SK-N-SH treated with all-trans-retinoic acid at 6 μM for 48 hours (cell line): ENCODE measurements at regions not wholly inside any gene's neighbourhood (a gene's known extent, or its start where the extent isn't known, plus 50 kb on each side); places are given as distances from the start of the nearest gene placed in this dataset.

Source experiments
- ATAC-seq: fragments of 200-7000 bp; cut with Tn5 transposase; 3 replicates; pipeline ENCODE4 v1.9.1; 2020; ENCODE audit warnings: mild to moderate bottlenecking, moderate library complexity
- ARNTL ChIP-seq: fragments of 450-650 bp; formaldehyde crosslinking; IDR thresholded peaks from 2 replicates; pipeline ENCODE4 v1.5.0; 2020; ENCODE audit warnings: low read depth, mild to moderate bottlenecking, moderate library complexity, borderline replicate concordance
- BACH2 ChIP-seq: fragments of 250-450 bp; sonication (Bioruptor Pico); IDR thresholded peaks from 2 replicates; pipeline ENCODE4 v1.9.0; 2021; ENCODE audit warnings: mild to moderate bottlenecking, borderline replicate concordance
- CREB5 ChIP-seq: fragments of 250-450 bp; sonication (Bioruptor Pico); IDR thresholded peaks from 2 replicates; pipeline ENCODE4 v1.5.1; 2020; ENCODE audit warnings: low read depth, mild to moderate bottlenecking, moderate library complexity
- CSDC2 ChIP-seq: fragments of 250-450 bp; sonication (Bioruptor Pico); IDR thresholded peaks from 2 replicates; pipeline ENCODE4 v1.5.0; 2020; ENCODE audit warnings: mild to moderate bottlenecking, moderate library complexity
- ESRRG ChIP-seq: fragments of 250-450 bp; sonication (Bioruptor Pico); IDR thresholded peaks from 2 replicates; pipeline ENCODE4 v1.6.1; 2021; ENCODE audit warnings: mild to moderate bottlenecking
- ISL1 ChIP-seq: fragments of 250-450 bp; sonication (Bioruptor Pico); IDR thresholded peaks from 2 replicates; pipeline ENCODE4 v2.1.2; 2022; ENCODE audit warnings: mild to moderate bottlenecking, moderate library complexity
- OSR1 ChIP-seq: fragments of 250-450 bp; sonication (Bioruptor Pico); IDR thresholded peaks from 2 replicates; pipeline ENCODE4 v1.8.0; 2022; ENCODE audit warnings: moderate library complexity, mild to moderate bottlenecking, inconsistent platforms
- PATZ1 ChIP-seq: fragments of 250-450 bp; sonication (Bioruptor Pico); IDR thresholded peaks from 2 replicates; pipeline ENCODE4 v1.8.0; 2020; ENCODE audit warnings: mild to moderate bottlenecking, moderate library complexity, borderline replicate concordance
- PPARA ChIP-seq: fragments of 250-450 bp; sonication (Bioruptor Pico); IDR thresholded peaks from 2 replicates; pipeline ENCODE4 v1.5.0; 2020; ENCODE audit warnings: mild to moderate bottlenecking, borderline replicate concordance
- RARB ChIP-seq: fragments of 250-450 bp; sonication (Bioruptor Pico); IDR thresholded peaks from 2 replicates; pipeline ENCODE4 v1.8.0; 2021; ENCODE audit warnings: mild to moderate bottlenecking, moderate library complexity
- TCF4 ChIP-seq: fragments of 250-450 bp; sonication (Bioruptor Pico); IDR thresholded peaks from 2 replicates; pipeline ENCODE4 v1.8.0; 2021; ENCODE audit warnings: mild to moderate bottlenecking, moderate library complexity, borderline replicate concordance
- TSHZ2 ChIP-seq: fragments of 250-450 bp; sonication (Bioruptor Pico); IDR thresholded peaks from 2 replicates; pipeline ENCODE4 v1.5.0; 2020; ENCODE audit warnings: mild to moderate bottlenecking, moderate library complexity
- ZC3H10 ChIP-seq: fragments of 250-450 bp; sonication (Bioruptor Pico); IDR thresholded peaks from 2 replicates; pipeline ENCODE4 v1.5.1; 2021; ENCODE audit warnings: mild to moderate bottlenecking, moderate library complexity
- ZFP3 ChIP-seq: fragments of 250-450 bp; sonication (Bioruptor Pico); IDR thresholded peaks from 2 replicates; pipeline ENCODE4 v1.5.0; 2020; ENCODE audit warnings: mild to moderate bottlenecking, moderate library complexity
- ZNF565 ChIP-seq: fragments of 450-650 bp; formaldehyde crosslinking; conservative IDR thresholded peaks from 2 replicates; pipeline ENCODE4 v1.5.0; 2020; ENCODE audit warnings: low read depth, mild to moderate bottlenecking, moderate library complexity
- ZNF70 ChIP-seq: fragments of 450-650 bp; formaldehyde crosslinking; IDR thresholded peaks from 2 replicates; pipeline ENCODE4 v1.5.0; 2020; ENCODE audit warnings: mild to moderate bottlenecking, moderate library complexity
- TF ChIP-seq, protein P1 (sequence below): fragments of 250-450 bp; sonication (Bioruptor Pico); IDR thresholded peaks from 2 replicates; pipeline ENCODE4 v1.8.0; 2021; ENCODE audit warnings: low read depth, mild to moderate bottlenecking, moderate library complexity, borderline replicate concordance
- TF ChIP-seq, protein P2 (sequence below): fragments of 250-450 bp; sonication (Bioruptor Pico); IDR thresholded peaks from 2 replicates; pipeline ENCODE4 v1.5.1; 2021; ENCODE audit warnings: mild to moderate bottlenecking, moderate library complexity

DNA sequence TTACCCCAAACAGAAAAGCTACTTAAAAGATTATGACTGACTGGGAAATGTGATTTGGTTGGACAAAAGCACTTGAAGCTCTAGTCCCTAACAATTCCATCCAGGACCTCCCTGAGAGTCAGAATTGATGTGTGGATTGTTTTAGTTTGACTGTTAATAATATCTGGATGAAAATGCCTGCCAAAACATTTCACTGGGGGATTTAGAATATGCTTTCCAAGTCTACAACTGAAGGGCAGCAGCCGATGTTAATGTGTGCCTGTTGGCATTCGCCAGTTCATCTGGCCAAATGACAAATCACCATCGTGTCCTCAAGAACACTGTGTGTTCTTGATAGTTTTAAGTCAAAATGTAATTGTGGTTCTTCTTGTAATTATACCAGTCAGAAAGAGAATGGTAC, 76.0 kb upstream of the TSC22D1 start:
- no peak for ATAC-seq
- TF ChIP-seq ZNF70 (no peak), BACH2 (no peak), ZFP3 (no peak), CSDC2 (no peak), PATZ1 (no peak), ESRRG (CRISPR knock-in tag) (no peak), ZC3H10 (CRISPR knock-in tag) (no peak), ARNTL (CRISPR knock-in tag) (no peak), TSHZ2 (CRISPR knock-in tag) (no peak), TCF4 (no peak)
- TF ChIP-seq, protein P1, sequence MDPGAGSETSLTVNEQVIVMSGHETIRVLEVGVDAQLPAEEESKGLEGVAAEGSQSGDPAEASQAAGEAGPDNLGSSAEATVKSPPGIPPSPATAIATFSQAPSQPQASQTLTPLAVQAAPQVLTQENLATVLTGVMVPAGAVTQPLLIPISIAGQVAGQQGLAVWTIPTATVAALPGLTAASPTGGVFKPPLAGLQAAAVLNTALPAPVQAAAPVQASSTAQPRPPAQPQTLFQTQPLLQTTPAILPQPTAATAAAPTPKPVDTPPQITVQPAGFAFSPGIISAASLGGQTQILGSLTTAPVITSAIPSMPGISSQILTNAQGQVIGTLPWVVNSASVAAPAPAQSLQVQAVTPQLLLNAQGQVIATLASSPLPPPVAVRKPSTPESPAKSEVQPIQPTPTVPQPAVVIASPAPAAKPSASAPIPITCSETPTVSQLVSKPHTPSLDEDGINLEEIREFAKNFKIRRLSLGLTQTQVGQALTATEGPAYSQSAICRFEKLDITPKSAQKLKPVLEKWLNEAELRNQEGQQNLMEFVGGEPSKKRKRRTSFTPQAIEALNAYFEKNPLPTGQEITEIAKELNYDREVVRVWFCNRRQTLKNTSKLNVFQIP, result no peak
- TF ChIP-seq, protein P2, sequence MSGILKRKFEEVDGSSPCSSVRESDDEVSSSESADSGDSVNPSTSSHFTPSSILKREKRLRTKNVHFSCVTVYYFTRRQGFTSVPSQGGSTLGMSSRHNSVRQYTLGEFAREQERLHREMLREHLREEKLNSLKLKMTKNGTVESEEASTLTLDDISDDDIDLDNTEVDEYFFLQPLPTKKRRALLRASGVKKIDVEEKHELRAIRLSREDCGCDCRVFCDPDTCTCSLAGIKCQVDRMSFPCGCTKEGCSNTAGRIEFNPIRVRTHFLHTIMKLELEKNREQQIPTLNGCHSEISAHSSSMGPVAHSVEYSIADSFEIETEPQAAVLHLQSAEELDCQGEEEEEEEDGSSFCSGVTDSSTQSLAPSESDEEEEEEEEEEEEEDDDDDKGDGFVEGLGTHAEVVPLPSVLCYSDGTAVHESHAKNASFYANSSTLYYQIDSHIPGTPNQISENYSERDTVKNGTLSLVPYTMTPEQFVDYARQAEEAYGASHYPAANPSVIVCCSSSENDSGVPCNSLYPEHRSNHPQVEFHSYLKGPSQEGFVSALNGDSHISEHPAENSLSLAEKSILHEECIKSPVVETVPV, result no peak

DNA sequence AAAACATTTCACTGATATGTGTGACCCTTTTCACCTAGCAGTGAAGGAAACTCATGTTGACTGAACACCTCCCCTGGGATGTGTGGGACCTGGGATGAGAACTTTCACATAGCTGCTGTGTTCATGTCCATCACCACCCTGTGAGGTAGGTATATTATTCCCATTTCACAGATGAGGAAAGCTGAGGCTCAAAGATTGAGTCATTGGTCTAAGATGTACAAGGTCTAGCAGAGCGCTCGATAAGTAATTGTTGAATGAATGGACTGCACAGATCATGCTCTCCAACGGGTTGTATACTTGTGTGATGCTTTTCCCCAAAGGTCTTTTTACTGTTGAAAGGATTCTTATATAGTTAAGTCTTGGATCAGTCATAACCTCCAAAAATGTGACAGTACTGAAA, 75.6 kb upstream of the TSC22D1 start:
- ATAC-seq, result no peak
- TF ChIP-seq PATZ1, result no peak
- no peak for TF ChIP-seq CSDC2
- no peak for TF ChIP-seq ZFP3
- no peak for TF ChIP-seq TCF4
- no peak for TF ChIP-seq OSR1 (CRISPR knock-in tag)
- no peak for TF ChIP-seq ZNF565 (CRISPR knock-in tag)
- TF ChIP-seq, protein P1, result no peak

- ATAC-seq, result no peak
- TF ChIP-seq ESRRG (CRISPR knock-in tag), result no peak
- TF ChIP-seq CSDC2, result no peak
- TF ChIP-seq PPARA (CRISPR knock-in tag), result no peak
- TF ChIP-seq PATZ1, result no peak
- no peak for TF ChIP-seq TCF4
- TF ChIP-seq RARB (CRISPR knock-in tag), result no peak
- no peak for TF ChIP-seq ZNF565 (CRISPR knock-in tag)
- TF ChIP-seq ZC3H10 (CRISPR knock-in tag), result no peak
- TF ChIP-seq TSHZ2 (CRISPR knock-in tag), result no peak
- TF ChIP-seq ISL1 (CRISPR knock-in tag), result no peak
- TF ChIP-seq CREB5, result no peak
- TF ChIP-seq ZFP3, result no peak
- TF ChIP-seq, all 23 proteins: peak for 0
These were observed 75.1 kb upstream of the TSC22D1 start for GRCh38 chr13:44651209-44651608.
